SH-SY5Y (cell line): ENCODE measurements at regions not wholly inside any gene's neighbourhood (a gene's known extent, or its start where the extent isn't known, plus 50 kb on each side); places are given as distances from the start of the nearest gene placed in this dataset.

Experiments used
- GATA2 ChIP-seq: IDR thresholded peaks from 2 replicates; pipeline ENCODE4 v1.6.1; 2011; ENCODE audit warnings: mild to moderate bottlenecking, low read depth, low read length
- GATA3 ChIP-seq: IDR thresholded peaks from 2 replicates; pipeline ENCODE4 v1.6.1; 2011; ENCODE audit warnings: low read depth, mild to moderate bottlenecking, low read length, moderate library complexity

DNA sequence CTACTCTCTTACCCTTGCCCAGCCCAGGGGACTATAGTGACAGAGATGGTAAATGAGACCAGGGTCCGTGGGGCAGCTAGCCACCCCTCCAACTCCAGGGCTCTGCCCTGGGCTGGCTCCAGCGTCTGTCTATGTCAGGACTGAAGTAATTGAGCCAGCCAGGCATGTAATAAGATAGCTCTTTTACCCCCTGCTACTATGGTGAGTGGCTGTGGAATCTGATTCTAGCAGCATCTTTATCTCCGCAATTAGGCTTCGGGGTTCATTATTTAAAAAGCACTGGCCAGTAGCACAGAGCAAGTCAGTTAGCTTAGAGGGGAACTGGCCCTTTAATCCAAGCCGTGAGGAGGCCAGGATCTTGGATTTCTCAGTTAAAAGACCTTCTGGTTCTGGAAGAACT, 123.3 kb upstream of the RAI2 start:
- no peak for TF ChIP-seq GATA3
- no peak for TF ChIP-seq GATA2
